Common myeloid progenitor, CD34-positive (primary cell): ENCODE measurements at regions not wholly inside any gene's neighbourhood (a gene's known extent, or its start where the extent isn't known, plus 50 kb on each side); places are given as distances from the start of the nearest gene placed in this dataset.

Experiments used
- CTCF ChIA-PET: fragments of 350-600 bp; sonication (Branson Sonifier 250); formaldehyde crosslinking; loops from one replicate; lab custom pipeline; 2021; ENCODE audit warnings: antibody characterized with exemption; lab: Charles Lee
- POLR2A ChIA-PET: fragments of 350-600 bp; sonication (Branson Sonifier 250); formaldehyde crosslinking; loops from one replicate; lab custom pipeline; 2021; ENCODE audit warnings: antibody characterized with exemption; lab: Charles Lee
- DNase-seq, 3 donors: peaks; one replicate each; pipeline versions ENCODE4 v3.0.0 to v3.0.0-alpha.2; 2013
- H3K27ac ChIP-seq, 2 experiments: 1 replicate in 1 of 2; 2 replicates in 1 of 2; pipeline ENCODE4 v1.7.0; 2013; ENCODE audit warnings: inconsistent platforms in 2 of 2, low read length in 2 of 2, mild to moderate bottlenecking in 2 of 2, low read depth in 1 of 2, moderate library complexity in 1 of 2; ENCODE audit not compliant: severe bottlenecking in 2 of 2, insufficient read depth in 1 of 2, poor library complexity in 1 of 2
- H3K27me3 ChIP-seq, 5 experiments: replicated peaks in 2 of 5; 1 replicate in 3 of 5; 2 replicates in 2 of 5; pipeline versions ENCODE4 v1.6.1 to v1.7.0; 2013; ENCODE audit warnings: low read length in 4 of 5, mild to moderate bottlenecking in 2 of 5, moderate library complexity in 2 of 5, inconsistent platforms in 1 of 5; ENCODE audit not compliant: insufficient read depth in 5 of 5, control insufficient read depth in 4 of 5
- H3K36me3 ChIP-seq, 4 experiments: 1 replicate in 2 of 4; 2 replicates in 2 of 4; pipeline versions ENCODE4 v1.6.1 to v1.7.0; 2013; ENCODE audit warnings: low read length in 3 of 4, control low read depth in 1 of 4, mild to moderate bottlenecking in 1 of 4; ENCODE audit not compliant: control insufficient read depth in 4 of 4, insufficient read depth in 4 of 4
- H3K4me1 ChIP-seq, 4 experiments: 1 replicate in 3 of 4; 2 replicates in 1 of 4; pipeline versions ENCODE4 v1.6.1 to v1.7.1; 2013; ENCODE audit warnings: low read length in 3 of 4, mild to moderate bottlenecking in 3 of 4, control low read depth in 1 of 4, inconsistent platforms in 1 of 4, moderate library complexity in 1 of 4; ENCODE audit not compliant: control insufficient read depth in 4 of 4, insufficient read depth in 4 of 4; ENCODE audit errors: control extremely low read depth in 1 of 4
- H3K4me3 ChIP-seq, 7 experiments: 1 replicate in 4 of 7; 2 replicates in 3 of 7; pipeline versions ENCODE4 v1.5.1 to v1.7.0; 2013; ENCODE audit warnings: mild to moderate bottlenecking in 7 of 7, low read length in 6 of 7, moderate library complexity in 6 of 7, inconsistent platforms in 2 of 7, low read depth in 2 of 7, control low read depth in 1 of 7; ENCODE audit not compliant: insufficient read depth in 4 of 7, control insufficient read depth in 1 of 7; ENCODE audit errors: extremely low read depth in 1 of 7
- H3K9me3 ChIP-seq, 5 experiments: 1 replicate in 4 of 5; 2 replicates in 1 of 5; pipeline versions ENCODE4 v1.6.1 to v1.7.1; 2013; ENCODE audit warnings: low read length in 4 of 5, mild to moderate bottlenecking in 2 of 5, inconsistent platforms in 1 of 5, low read depth in 1 of 5, moderate library complexity in 1 of 5; ENCODE audit not compliant: control insufficient read depth in 4 of 5, insufficient read depth in 2 of 5; ENCODE audit errors: control extremely low read depth in 1 of 5
- WGBS: methylation state at CpG from one replicate; pipeline ENCODE4 v1.1.5; 2013; ENCODE audit not compliant: insufficient coverage; 5-methylcytosine and 5-hydroxymethylcytosine counted together

DNA sequence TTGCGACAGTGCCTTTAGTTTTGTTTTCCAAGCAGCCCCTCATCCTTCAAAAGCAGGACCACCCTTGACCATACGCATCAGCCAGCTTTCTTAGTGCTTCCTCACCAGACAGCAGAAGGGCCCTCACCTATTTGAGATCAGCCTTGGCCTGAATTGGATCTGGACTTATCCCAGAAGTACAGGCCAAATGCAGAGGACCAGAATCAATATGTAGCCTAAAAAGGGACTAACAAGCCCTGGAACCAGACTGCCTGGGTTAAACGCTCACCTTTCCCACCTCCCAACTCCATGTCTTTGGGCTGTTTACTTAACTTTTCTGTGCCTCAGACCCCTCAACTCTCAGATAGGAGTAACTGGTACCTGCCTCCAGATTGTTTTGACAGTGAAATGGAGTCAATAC, 77.7 kb upstream of the ATP6AP2 start:
- 100% methylated on average over 2 of the region's 3 CpGs for WGBS
- Histone ChIP-seq H3K4me1 (peaks cover 0 to 4% (median 1%) of the 10 kb centered on the region in 4 experiments), H3K9me3 (no peaks in the 10 kb centered on the region), H3K4me3 (no peak overlapping the region), H3K27me3 (peaks cover 0 to 33% (median 0%) of the 10 kb centered on the region in 5 experiments), H3K27ac (no peak overlapping the region), H3K36me3 (no peaks in the 10 kb centered on the region)
- no peak for DNase-seq
- CTCF ChIA-PET: no interaction called here
- POLR2A ChIA-PET: no interaction called here

DNA sequence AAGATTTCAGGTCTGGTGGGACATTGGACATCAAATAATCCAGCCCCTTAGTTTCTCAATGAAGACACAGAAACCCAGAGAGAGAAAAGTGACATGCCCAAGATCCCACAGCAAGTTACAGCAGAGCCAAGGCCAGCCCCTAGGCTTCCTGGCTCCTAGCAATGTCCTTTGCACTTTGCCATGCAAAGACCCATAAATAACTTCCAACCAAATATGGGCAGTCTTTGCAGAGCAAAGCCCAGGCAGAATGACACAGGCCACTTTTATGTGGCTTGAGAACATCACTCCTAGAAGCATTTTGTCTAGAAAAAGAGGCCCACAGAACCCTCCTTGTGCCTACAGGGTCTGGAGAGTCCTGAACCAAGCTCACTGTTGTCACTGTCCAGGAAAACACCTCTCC, 78.1 kb upstream of the ATP6AP2 start:
- Histone ChIP-seq H3K36me3 (no peaks in the 10 kb centered on the region), H3K27ac (no peak overlapping the region), H3K4me3 (no peak overlapping the region), H3K27me3 (peaks cover 0 to 33% (median 0%) of the 10 kb centered on the region in 5 experiments), H3K9me3 (no peaks in the 10 kb centered on the region), H3K4me1 (peaks cover 0 to 7% (median 1%) of the 10 kb centered on the region in 4 experiments)
- ChIA-PET POLR2A (no interaction called here), CTCF (no interaction called here)
- DNase-seq: no peak

DNA sequence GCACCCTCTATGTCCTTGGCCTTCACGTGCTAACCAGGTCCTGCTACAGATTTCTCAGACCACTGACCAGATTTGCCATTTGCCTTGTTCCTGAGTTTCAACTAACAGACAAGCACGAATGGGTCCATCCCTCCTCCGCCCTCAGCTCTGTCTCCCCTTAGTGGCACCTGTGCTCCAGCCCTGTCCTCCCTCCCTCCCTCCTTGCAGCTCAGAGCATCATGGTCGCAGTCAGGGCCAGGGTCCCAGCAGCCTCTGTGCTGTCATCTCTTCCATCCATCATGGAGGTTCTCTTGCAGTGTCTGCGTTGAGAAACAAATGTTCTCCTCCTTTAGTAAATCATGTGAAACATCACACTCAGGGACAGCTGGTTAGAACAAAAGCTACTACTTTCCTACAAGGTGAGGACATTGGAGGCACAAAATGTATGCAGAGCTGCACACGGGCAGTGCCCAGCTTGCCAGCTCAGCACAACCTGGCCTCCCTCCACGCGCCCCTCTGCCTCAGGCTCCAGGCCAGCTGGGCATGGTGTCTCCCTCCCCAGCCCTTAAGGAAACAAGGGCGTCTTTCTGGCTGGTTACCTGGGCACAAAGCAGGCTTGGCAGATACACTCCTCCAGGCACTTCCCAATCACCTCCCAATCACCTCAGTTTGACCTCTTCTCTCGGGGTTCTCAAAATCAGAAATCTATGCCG, 79.5 kb upstream of the ATP6AP2 start:
- Histone ChIP-seq H3K9me3 (no peaks in the 10 kb centered on the region), H3K4me1 (peaks cover 0 to 11% (median 1%) of the 10 kb centered on the region in 4 experiments), H3K27me3 (peaks cover 0 to 26% (median 0%) of the 10 kb centered on the region in 5 experiments), H3K4me3 (no peak overlapping the region), H3K36me3 (no peaks in the 10 kb centered on the region), H3K27ac (no peak overlapping the region)
- DNase-seq: no peak
- WGBS: 85% methylated on average over 9 of the region's 11 CpGs
- POLR2A ChIA-PET: no interaction called here
- CTCF ChIA-PET: no interaction called here

- H3K4me1 ChIP-seq: peaks cover 0 to 11% (median 1%) of the 10 kb centered on the region in 4 experiments
- no peaks in the 10 kb centered on the region for H3K36me3 ChIP-seq
- peaks cover 0 to 5% (median 0%) of the 10 kb centered on the region in 5 experiments for H3K9me3 ChIP-seq
- no peak overlapping the region for H3K4me3 ChIP-seq
- peaks cover 0 to 23% (median 0%) of the 10 kb centered on the region in 5 experiments for H3K27me3 ChIP-seq
- peak; percentile 29 to 75 (median 66) for DNase-seq
- POLR2A ChIA-PET: no interaction called here
- CTCF ChIA-PET: interaction anchor here (1.8 kb wide), 1 partner anchor 20 kb away, joined by 3 read pairs; no protein-coding TSS in a partner anchor
- H3K27ac ChIP-seq: no peak overlapping the region
- WGBS: 67% methylated on average over 4 of the region's 4 CpGs
These were observed 84.0 kb upstream of the ATP6AP2 start for GRCh38 chrX:40496728-40497127.

GRCh38 chrX:40495659-40496058, 85.1 kb upstream of the ATP6AP2 start:
- CTCF ChIA-PET: no interaction called here
- Histone ChIP-seq H3K4me1 (peaks cover 0 to 11% (median 1%) of the 10 kb centered on the region in 4 experiments), H3K9me3 (peaks cover 0 to 5% (median 0%) of the 10 kb centered on the region in 5 experiments), H3K27ac (no peak overlapping the region), H3K4me3 (no peak overlapping the region), H3K36me3 (no peaks in the 10 kb centered on the region), H3K27me3 (peaks cover 0 to 13% (median 0%) of the 10 kb centered on the region in 5 experiments)
- POLR2A ChIA-PET: no interaction called here
- no peak for DNase-seq
- no CpG with 5 or more reads among the region's 1 CpG for WGBS

DNA sequence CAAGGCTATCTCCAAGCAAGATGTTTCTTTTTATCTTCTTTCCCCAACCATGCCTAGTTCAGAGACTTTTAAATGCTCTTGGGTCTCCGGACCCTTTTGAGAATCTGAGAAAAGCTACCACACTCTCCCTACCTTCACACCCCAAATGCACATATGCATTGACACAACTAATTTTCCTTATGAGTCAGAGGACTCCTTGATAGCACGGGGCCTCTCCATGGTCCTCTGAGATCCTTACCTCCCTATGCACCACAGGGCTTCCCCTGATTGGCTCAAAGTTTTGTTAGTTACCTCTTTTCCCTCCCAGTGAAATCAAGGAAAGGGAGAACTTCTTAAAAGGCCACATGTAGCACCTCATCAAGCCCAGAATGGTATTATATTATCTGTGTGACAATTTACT, 86.8 kb upstream of the ATP6AP2 start:
- H3K36me3 ChIP-seq: no peaks in the 10 kb centered on the region
- WGBS: 79% methylated on average over 2 of the region's 2 CpGs
- H3K4me1 ChIP-seq: peaks cover 0 to 11% (median 1%) of the 10 kb centered on the region in 4 experiments
- DNase-seq: no peak
- peaks cover 0 to 15% (median 0%) of the 10 kb centered on the region in 5 experiments for H3K27me3 ChIP-seq
- POLR2A ChIA-PET: no interaction called here
- H3K4me3 ChIP-seq: no peak overlapping the region
- CTCF ChIA-PET: no interaction called here
- H3K9me3 ChIP-seq: peaks cover 0 to 5% (median 0%) of the 10 kb centered on the region in 5 experiments
- no peak overlapping the region for H3K27ac ChIP-seq

GRCh38 chrX:40488296-40488695, 92.5 kb upstream of the ATP6AP2 start:
- 93% methylated on average over 3 of the region's 4 CpGs for WGBS
- ChIA-PET CTCF (interaction anchor here (0.6 kb wide), 1 partner anchor 56 kb away, joined by 3 read pairs; no protein-coding TSS in a partner anchor), POLR2A (no interaction called here)
- no peak overlapping the region for H3K27ac ChIP-seq
- peaks cover 0 to 10% (median 3%) of the 10 kb centered on the region in 5 experiments for H3K9me3 ChIP-seq
- no peaks in the 10 kb centered on the region for H3K36me3 ChIP-seq
- H3K4me1 ChIP-seq: no peaks in the 10 kb centered on the region
- no peak for DNase-seq
- H3K4me3 ChIP-seq: no peak overlapping the region
- H3K27me3 ChIP-seq: peaks cover 0 to 9% (median 0%) of the 10 kb centered on the region in 5 experiments
